HEK293T (cell line): ENCODE measurements at regions not wholly inside any gene's neighbourhood (a gene's known extent, or its start where the extent isn't known, plus 50 kb on each side); places are given as distances from the start of the nearest gene placed in this dataset.

ENCODE experiments used
- CTBP1 ChIP-seq: fragments of 450-650 bp; IDR thresholded peaks from 2 replicates; pipeline ENCODE4 v1.6.1; 2016; ENCODE audit warnings: borderline replicate concordance
- ELF4 ChIP-seq: fragments of 450-650 bp; IDR thresholded peaks from 2 replicates; pipeline ENCODE4 v1.6.1; 2017; ENCODE audit warnings: antibody characterized with exemption
- FOXA1 ChIP-seq: fragments of 450-650 bp; IDR thresholded peaks from 2 replicates; pipeline ENCODE4 v1.6.1; 2016; ENCODE audit warnings: mild to moderate bottlenecking
- FOXM1 ChIP-seq: fragments of 450-650 bp; IDR thresholded peaks from 2 replicates; pipeline ENCODE4 v1.6.1; 2017; ENCODE audit warnings: mild to moderate bottlenecking, borderline replicate concordance
- SP1 ChIP-seq: fragments of 450-650 bp; IDR thresholded peaks from 2 replicates; pipeline ENCODE4 v1.6.1; 2017
- SUZ12 ChIP-seq: fragments of 450-650 bp; IDR thresholded peaks from 2 replicates; pipeline ENCODE4 v1.6.1; 2016; ENCODE audit warnings: mild to moderate bottlenecking
- ZNF384 ChIP-seq: fragments of 450-650 bp; IDR thresholded peaks from 2 replicates; pipeline ENCODE4 v1.6.1; 2016

DNA sequence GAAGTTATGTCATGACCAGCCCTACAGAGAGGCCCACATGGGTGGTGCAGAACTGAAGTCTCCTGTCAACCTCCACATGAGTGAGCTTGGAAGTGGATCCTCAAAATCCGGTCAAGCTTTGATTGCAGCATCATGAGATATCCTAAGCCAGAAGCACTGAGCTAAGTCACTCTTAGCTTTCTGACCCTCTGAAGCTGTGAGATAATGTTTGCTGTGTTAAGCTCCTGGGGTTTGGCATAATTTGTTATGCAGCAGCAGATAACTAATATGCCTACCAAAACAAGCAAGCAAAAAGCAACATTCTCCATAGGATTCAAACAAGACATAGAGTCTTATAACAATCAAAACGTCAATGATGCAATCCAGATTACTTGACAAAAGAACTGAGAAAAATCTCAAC, 87.6 kb upstream of the GRIN2B start:
- TF ChIP-seq SUZ12 (no peak), ZNF384 (no peak), CTBP1 (no peak), ELF4 (no peak), FOXM1 (no peak), FOXA1 (no peak), SP1 (no peak)
